ENCODE measurements at regions not wholly inside any gene's neighbourhood (a gene's known extent, or its start where the extent isn't known, plus 50 kb on each side); places are given as distances from the start of the nearest gene placed in this dataset.

DNA sequence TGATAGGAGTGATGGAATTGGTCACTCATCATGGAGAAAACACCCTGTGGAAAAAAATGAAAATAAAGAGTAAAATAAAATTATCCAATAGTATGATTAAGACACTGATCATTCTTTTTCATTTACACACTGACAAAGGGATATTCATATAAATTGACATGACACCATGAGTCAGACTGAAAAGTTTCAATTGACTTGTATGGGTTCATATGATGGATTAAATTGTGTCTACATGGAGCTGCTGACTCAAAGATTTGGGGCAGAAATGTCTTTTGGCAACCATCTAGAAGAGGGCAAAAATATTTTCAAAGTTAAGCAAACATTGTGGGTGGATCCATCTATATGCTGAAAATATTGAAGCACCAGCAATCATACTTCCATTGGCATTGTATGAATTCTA, 153.4 kb upstream of the PPP3CA start:
- Mint-ChIP-seq H3K36me3 (ENCODE audit: low read depth) (no peaks in the 10 kb centered on the region), H3K27ac (no peak overlapping the region), H3K9me3 (no peaks in the 10 kb centered on the region), H3K4me1 (ENCODE audit: low read depth) (no peaks in the 10 kb centered on the region), H3K27me3 (no peaks in the 10 kb centered on the region), H3K4me3 (no peak overlapping the region)
- intact Hi-C loops (cut with micrococcal nuclease), result no loop called here

DNA sequence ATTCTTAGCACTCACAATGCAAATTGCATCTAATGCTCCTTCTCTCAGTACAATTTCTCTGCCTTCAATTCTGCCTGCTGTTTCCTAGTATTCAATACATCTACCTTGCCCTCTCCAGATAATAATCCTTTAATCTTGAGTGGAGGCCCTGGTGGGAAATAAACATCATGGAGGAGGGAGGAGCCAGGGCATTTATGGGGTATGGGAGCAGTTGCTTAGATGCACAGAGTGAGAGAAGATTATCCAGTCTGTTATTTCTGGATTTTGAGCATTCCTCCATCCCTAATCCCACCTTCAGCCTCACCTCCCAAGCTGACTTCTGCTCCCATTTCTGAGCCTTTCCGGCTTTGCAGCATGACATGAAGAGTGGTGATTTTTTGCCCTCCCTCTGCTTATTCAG, 127.9 kb upstream of the PPP3CA start:
- no peak overlapping the region for H3K4me3 Mint-ChIP-seq
- intact Hi-C loops (cut with micrococcal nuclease), result no loop called here
- no peaks in the 10 kb centered on the region for H3K9me3 Mint-ChIP-seq
- no peaks in the 10 kb centered on the region for H3K27me3 Mint-ChIP-seq
- no peak overlapping the region for H3K27ac Mint-ChIP-seq
- no peaks in the 10 kb centered on the region for H3K36me3 Mint-ChIP-seq (ENCODE audit: low read depth)
- no peaks in the 10 kb centered on the region for H3K4me1 Mint-ChIP-seq (ENCODE audit: low read depth)

DNA sequence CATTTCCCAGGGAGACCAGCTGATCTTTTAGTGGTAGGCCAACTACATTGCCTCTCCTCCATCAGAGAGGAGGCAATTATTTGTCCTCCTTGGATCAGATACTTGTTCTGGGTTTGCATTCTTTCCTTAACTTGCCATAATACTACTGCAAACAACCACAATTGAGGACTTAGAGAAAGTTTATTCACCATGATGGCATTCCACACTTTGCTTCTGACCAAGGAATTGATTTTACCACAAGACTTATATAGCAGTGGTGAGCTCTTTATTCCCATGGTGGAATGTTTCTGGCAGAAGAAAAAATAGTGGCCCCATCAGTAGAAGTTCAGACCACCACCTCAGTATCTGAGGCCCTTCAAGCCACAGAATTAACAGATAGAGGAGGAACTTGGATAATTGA, 123.9 kb upstream of the PPP3CA start:
- Mint-ChIP-seq H3K27me3 (no peaks in the 10 kb centered on the region), H3K9me3 (no peaks in the 10 kb centered on the region), H3K36me3 (ENCODE audit: low read depth) (no peaks in the 10 kb centered on the region), H3K4me1 (ENCODE audit: low read depth) (no peaks in the 10 kb centered on the region), H3K27ac (no peak overlapping the region), H3K4me3 (no peak overlapping the region)
- intact Hi-C loops (cut with micrococcal nuclease), result no loop called here

DNA sequence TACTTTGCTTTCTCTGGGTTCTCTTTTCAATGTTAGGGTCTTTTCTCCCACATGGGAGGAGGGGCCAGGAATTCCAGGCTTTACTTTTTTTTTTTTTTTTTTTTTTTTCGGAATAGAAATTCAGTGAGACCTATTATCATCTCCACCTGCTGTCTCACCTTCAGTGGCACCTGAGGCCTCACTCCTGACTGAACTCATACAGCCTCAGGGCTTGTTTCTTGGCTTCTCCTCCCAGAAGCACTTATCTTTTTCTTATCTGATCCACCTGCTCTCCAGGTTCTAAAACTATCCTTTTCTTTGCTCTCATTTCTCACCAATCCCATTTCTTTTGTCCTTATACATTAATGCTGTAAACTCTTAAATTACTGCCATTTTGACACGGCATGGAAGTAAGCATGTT, 117.3 kb upstream of the PPP3CA start:
- no peaks in the 10 kb centered on the region for H3K27me3 Mint-ChIP-seq
- H3K4me1 Mint-ChIP-seq (ENCODE audit: low read depth), result no peaks in the 10 kb centered on the region
- peaks cover under 1% of the 10 kb centered on the region for H3K9me3 Mint-ChIP-seq
- H3K4me3 Mint-ChIP-seq, result no peak overlapping the region
- intact Hi-C loops (cut with micrococcal nuclease), result no loop called here
- no peak overlapping the region for H3K27ac Mint-ChIP-seq
- no peaks in the 10 kb centered on the region for H3K36me3 Mint-ChIP-seq (ENCODE audit: low read depth)

DNA sequence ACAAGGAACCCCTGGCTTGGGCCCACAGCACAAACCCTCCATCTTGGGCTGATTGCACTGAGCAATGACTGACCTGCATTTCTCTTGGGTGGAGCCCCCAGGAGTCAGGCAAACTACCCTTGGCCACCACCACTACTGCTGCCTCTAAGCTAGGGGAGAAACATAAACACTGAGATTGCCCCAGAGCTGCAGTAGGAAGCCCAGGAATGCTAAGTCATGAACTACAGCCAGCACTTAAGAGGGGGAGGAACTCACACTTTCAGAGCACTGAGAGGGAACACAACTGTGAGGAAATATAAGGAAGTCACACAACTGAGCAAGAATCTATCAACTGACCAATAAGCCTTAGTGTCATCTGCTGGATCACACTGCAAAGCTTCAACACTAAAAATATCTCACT, 111.6 kb upstream of the PPP3CA start:
- intact Hi-C loops (cut with micrococcal nuclease), result no loop called here
- H3K27me3 Mint-ChIP-seq, result no peaks in the 10 kb centered on the region
- H3K36me3 Mint-ChIP-seq (ENCODE audit: low read depth), result no peaks in the 10 kb centered on the region
- no peak overlapping the region for H3K4me3 Mint-ChIP-seq
- H3K9me3 Mint-ChIP-seq, result peaks cover 10% of the 10 kb centered on the region
- peaks cover 10% of the 10 kb centered on the region for H3K4me1 Mint-ChIP-seq (ENCODE audit: low read depth)
- H3K27ac Mint-ChIP-seq, result peak overlapping the region; percentile 39

DNA sequence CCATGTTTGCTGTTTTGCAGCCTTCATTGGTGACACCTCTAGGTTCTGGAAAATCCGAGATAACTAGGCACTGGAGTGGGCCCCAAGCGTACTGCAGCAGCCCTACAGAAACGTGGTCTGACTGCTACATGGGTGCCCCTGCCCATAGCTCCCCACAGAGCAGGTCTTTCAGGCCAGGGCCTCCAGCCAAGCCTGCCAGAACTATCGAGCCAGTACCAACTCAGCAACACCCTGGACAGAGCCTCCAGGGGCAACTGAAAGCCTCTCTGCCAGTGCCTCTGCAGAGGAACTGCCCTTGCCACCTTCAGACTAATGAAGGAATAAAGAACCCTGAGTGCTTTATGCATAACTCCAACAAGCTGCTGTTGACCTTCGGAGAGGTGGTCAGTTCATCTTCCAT, 111.1 kb upstream of the PPP3CA start:
- Mint-ChIP-seq H3K36me3 (ENCODE audit: low read depth) (no peaks in the 10 kb centered on the region), H3K9me3 (peaks cover 10% of the 10 kb centered on the region), H3K27me3 (no peaks in the 10 kb centered on the region), H3K4me3 (no peak overlapping the region), H3K4me1 (ENCODE audit: low read depth) (peaks cover 10% of the 10 kb centered on the region), H3K27ac (peak overlapping the region; percentile 39)
- intact Hi-C loops (cut with micrococcal nuclease), result no loop called here

DNA sequence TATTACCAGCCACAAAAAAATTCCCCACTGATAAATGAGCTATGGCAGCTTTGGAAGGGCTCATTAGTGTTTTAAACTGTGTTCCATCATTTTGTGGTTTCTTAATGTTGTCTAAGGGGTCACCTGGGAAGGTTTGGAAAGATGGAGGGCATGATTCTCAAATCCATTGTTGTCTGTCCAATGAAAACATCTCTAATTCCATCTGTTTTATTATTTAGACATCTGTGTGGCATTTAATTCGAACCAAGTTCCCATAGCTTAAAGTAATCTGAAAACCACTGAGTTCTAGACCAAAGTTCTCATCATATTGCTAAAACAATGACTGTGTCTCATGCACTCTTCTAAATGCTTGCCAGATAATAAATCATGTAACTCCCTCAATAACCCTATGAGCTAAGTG, 103.8 kb upstream of the PPP3CA start:
- H3K27me3 Mint-ChIP-seq, result no peaks in the 10 kb centered on the region
- H3K36me3 Mint-ChIP-seq (ENCODE audit: low read depth), result no peaks in the 10 kb centered on the region
- H3K9me3 Mint-ChIP-seq, result no peaks in the 10 kb centered on the region
- H3K4me3 Mint-ChIP-seq, result no peak overlapping the region
- intact Hi-C loops (cut with micrococcal nuclease), result no loop called here
- no peak overlapping the region for H3K27ac Mint-ChIP-seq
- H3K4me1 Mint-ChIP-seq (ENCODE audit: low read depth), result no peaks in the 10 kb centered on the region

DNA sequence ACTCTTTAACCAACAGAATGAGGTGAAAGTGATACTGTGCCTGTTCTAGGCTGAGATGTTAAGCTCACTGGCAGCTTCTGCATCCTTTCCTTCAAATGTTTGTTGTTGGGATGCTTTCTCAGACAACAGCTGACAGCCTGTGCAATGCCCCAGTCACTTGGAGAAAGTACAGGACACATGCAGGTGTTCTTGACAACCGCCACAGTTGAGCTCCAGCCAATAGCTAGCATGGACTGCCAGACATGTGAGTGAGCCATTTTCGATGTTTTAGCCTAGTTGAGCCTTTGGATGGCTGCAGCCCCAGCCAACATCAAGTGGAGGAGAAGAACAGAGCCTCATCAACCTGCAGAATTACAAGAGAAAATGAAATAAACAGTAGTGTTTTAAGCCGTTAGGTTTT, 94.1 kb upstream of the PPP3CA start:
- no peaks in the 10 kb centered on the region for H3K27me3 Mint-ChIP-seq
- H3K36me3 Mint-ChIP-seq (ENCODE audit: low read depth), result no peaks in the 10 kb centered on the region
- intact Hi-C loops (cut with micrococcal nuclease), result no loop called here
- H3K27ac Mint-ChIP-seq, result no peak overlapping the region
- H3K4me3 Mint-ChIP-seq, result no peak overlapping the region
- no peaks in the 10 kb centered on the region for H3K4me1 Mint-ChIP-seq (ENCODE audit: low read depth)
- no peaks in the 10 kb centered on the region for H3K9me3 Mint-ChIP-seq

DNA sequence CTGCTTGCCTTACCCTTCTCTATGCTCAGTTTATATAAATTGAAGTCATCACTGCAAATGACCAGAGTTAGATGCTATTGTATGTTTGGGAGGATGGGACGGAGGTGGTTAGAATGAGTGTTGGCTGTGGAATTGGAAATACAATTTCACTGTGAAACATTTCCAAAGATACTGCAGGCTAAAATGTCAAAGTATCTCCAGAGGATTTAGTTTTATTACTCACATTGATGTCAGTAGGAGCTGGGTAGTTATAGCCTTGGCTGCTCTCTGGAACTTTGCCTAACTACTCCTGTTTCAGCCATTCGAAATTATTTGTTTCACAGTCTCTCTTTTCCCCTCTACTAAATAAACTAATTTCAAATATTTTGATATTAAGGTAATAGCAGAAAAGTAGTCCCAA, 92.6 kb upstream of the PPP3CA start:
- Mint-ChIP-seq H3K4me1 (ENCODE audit: low read depth) (no peaks in the 10 kb centered on the region), H3K9me3 (no peaks in the 10 kb centered on the region), H3K27ac (no peak overlapping the region), H3K4me3 (no peak overlapping the region), H3K36me3 (ENCODE audit: low read depth) (no peaks in the 10 kb centered on the region), H3K27me3 (no peaks in the 10 kb centered on the region)
- intact Hi-C loops (cut with micrococcal nuclease), result no loop called here

DNA sequence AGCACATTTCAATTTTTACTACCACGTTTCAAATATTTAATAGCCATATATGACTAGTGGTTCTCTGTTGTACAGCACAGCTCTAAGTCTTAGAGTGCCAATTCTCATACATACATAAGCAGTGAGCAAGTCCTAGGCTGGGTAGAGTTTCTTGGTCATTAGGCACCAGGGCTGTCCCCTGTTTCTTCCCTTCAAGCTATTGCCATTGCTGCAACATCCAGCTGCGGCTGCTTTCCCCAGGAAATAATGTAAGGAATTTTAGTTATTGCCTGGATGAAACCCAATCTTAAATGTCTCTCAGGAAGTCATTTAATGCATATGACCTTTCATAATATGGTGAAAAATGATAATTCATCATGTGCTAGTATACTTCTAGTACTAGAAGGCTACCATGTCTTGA, 74.1 kb upstream of the PPP3CA start:
- Mint-ChIP-seq H3K27ac (no peak overlapping the region), H3K4me1 (ENCODE audit: low read depth) (peaks cover 7% of the 10 kb centered on the region), H3K4me3 (no peak overlapping the region), H3K27me3 (no peaks in the 10 kb centered on the region), H3K9me3 (no peaks in the 10 kb centered on the region), H3K36me3 (ENCODE audit: low read depth) (no peaks in the 10 kb centered on the region)
- intact Hi-C loops (cut with micrococcal nuclease), result no loop called here

DNA sequence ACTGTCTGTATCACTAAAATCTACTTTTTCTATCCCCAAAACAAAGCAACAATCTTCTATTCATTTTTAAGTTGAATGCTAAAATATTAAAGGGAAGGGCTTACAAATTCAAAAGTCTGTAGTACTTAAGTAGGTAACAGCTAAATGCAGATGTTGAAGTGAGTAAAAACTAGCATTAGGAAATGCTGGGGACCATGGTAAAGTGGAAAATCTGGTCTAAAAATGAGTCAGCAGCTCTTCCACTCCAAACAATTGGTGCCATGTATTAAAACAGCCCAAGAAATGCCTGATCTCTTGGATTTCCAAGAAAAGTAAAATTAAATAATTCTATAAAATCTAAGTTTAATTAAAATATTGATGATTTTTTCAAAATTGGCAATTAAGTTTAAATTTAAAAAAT, 73.3 kb upstream of the PPP3CA start:
- Mint-ChIP-seq H3K27ac (no peak overlapping the region), H3K4me3 (no peak overlapping the region), H3K9me3 (no peaks in the 10 kb centered on the region), H3K36me3 (ENCODE audit: low read depth) (no peaks in the 10 kb centered on the region), H3K4me1 (ENCODE audit: low read depth) (peaks cover 7% of the 10 kb centered on the region), H3K27me3 (no peaks in the 10 kb centered on the region)
- intact Hi-C loops (cut with micrococcal nuclease), result no loop called here

DNA sequence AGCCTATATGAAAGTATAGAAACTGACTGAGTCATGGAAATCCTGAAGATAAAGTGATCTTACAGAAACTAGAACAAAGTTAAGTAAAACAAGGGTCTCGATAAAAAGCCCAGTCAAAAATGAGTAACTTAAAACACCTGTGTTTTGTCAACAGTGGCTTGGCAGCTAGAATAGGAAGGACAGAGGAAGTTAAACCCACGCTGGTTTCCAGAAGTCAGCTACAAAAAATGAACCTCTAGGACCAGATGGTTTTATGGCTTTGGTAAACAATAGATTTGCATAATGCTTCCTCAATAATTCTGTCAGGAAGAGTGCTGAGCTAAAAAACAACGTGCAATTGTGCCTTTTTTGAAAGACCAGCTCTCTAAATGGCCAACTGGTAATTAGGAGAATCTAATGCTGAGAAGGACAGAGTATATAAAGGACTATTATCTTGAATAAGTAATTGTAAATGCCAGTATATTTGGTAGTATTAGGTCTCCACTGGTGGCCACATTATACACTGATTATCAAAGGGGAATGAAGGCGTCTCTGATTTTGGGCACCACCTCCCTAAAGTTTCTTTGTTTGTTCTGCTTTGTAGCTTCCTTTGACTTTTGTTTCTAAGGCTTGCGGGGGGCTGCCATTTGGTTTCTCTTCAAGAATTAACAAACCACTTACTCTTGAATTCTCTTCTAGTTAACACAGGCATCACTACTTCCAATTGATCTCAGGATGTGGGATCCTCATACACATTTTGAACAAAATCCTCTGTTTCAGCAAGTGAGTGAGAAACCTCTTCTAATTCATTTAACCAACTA, 72.2 kb upstream of the PPP3CA start:
- Mint-ChIP-seq H3K36me3 (ENCODE audit: low read depth) (no peaks in the 10 kb centered on the region), H3K9me3 (no peaks in the 10 kb centered on the region), H3K27me3 (no peaks in the 10 kb centered on the region), H3K27ac (no peak overlapping the region), H3K4me3 (no peak overlapping the region), H3K4me1 (ENCODE audit: low read depth) (peaks cover 7% of the 10 kb centered on the region)
- intact Hi-C loops (cut with micrococcal nuclease), result no loop called here

DNA sequence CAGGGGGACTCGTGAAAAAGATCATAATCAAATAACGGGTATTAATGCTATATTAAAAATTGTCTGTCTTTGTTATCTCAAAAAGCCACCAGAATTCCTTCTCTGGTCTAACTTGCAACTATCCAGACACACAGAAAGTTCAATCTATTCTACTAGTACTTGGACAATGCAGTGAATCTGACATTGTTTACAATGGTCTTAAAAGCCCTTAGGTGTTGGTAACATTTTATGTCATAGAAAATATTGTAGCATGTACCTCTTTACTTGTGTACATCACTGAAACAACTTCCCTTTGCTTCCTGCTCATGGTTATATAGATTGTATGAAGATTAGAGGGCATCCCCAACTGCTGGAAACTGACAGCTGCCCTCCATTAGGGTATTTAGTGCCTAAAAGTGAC, 71.1 kb upstream of the PPP3CA start:
- Mint-ChIP-seq H3K4me3 (no peak overlapping the region), H3K4me1 (ENCODE audit: low read depth) (peaks cover 7% of the 10 kb centered on the region), H3K9me3 (no peaks in the 10 kb centered on the region), H3K36me3 (ENCODE audit: low read depth) (no peaks in the 10 kb centered on the region), H3K27ac (no peak overlapping the region), H3K27me3 (no peaks in the 10 kb centered on the region)
- intact Hi-C loops (cut with micrococcal nuclease), result no loop called here

DNA sequence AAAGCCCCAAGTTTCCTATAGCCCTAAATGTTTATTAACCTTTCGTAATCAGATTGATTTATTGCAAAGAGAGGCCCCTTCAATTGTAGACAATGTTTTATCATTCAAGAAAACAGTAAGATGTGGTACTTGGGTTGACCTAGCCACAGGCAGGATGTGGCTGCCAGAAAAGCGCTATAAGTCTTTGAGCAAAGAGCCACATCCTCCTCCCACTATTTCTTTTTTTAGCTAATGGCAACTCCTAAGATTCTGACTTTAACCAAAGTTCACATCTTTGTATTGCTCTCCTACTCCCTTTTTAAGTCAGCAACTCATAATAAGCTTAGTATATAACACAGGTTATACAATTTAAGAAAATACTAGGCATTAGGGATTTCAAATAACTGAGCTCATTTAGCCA, 70.7 kb upstream of the PPP3CA start:
- Mint-ChIP-seq H3K9me3 (no peaks in the 10 kb centered on the region), H3K4me1 (ENCODE audit: low read depth) (peaks cover 7% of the 10 kb centered on the region), H3K27me3 (no peaks in the 10 kb centered on the region), H3K27ac (no peak overlapping the region), H3K4me3 (no peak overlapping the region), H3K36me3 (ENCODE audit: low read depth) (no peaks in the 10 kb centered on the region)
- intact Hi-C loops (cut with micrococcal nuclease), result no loop called here

DNA sequence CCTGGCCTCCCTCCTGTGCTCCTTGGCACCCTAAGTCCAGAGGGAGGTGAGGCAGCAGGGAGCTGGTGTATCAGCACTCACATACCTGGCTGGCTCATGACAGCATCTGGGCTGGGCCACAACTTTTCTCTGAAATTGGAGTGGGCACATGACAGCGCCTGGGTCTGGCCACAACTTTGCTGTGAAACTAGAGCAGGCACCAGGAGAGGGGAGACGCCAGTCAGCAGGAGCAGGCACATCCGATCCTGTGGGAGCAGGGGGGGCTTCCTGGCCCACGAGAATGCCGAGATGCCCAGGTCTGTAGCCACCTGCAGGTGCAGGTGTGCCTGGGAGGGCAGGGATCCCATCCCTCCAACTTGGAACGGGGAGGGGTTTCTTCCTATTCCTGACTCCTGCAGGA, 69.7 kb upstream of the PPP3CA start:
- Mint-ChIP-seq H3K4me3 (no peak overlapping the region), H3K27ac (no peak overlapping the region), H3K36me3 (ENCODE audit: low read depth) (no peaks in the 10 kb centered on the region), H3K4me1 (ENCODE audit: low read depth) (peaks cover 7% of the 10 kb centered on the region), H3K9me3 (no peaks in the 10 kb centered on the region), H3K27me3 (no peaks in the 10 kb centered on the region)
- intact Hi-C loops (cut with micrococcal nuclease), result no loop called here
